ENCODE measurements at regions not wholly inside any gene's neighbourhood (a gene's known extent, or its start where the extent isn't known, plus 50 kb on each side); places are given as distances from the start of the nearest gene placed in this dataset.

- TF ChIP-seq POLR2A (IDR thresholded peaks at IDR 0.05) (no peak), CTCF (IDR thresholded peaks at IDR 0.05) (no peak), POLR2AphosphoS5 (IDR thresholded peaks at IDR 0.05) (no peak)
Observed at GRCh38 chr18:25825979-25826776, 264.2 kb downstream of the SS18 start.

Measured in transverse colon (tissue), 4 donors.